ENCODE measurements at regions not wholly inside any gene's neighbourhood (a gene's known extent, or its start where the extent isn't known, plus 50 kb on each side); places are given as distances from the start of the nearest gene placed in this dataset.
"Not testable (repeated sequence)": the region's sequence is repeated elsewhere in the genome, so short reads cannot be mapped to it uniquely, and the experiment has no call there.

- not testable (repeated sequence) for TF ChIP-seq SP1 (IDR thresholded peaks at IDR 0.05); PKNOX1 (IDR thresholded peaks at IDR 0.05); BHLHE40 (IDR thresholded peaks at IDR 0.05; ENCODE audit: borderline replicate concordance)
Measured at GRCh38 chr17:22270809-22271208, 578.5 kb downstream of the KCNJ18 start.

All from HEK293T (cell line).